ENCODE measurements at regions not wholly inside any gene's neighbourhood (a gene's known extent, or its start where the extent isn't known, plus 50 kb on each side); places are given as distances from the start of the nearest gene placed in this dataset.

GRCh38 chr18:1578505-1578904, 673.8 kb downstream of the ADCYAP1 start:
- TF ChIP-seq CTCF (IDR thresholded peaks at IDR 0.05; ENCODE audit: low read length): no peak
- no peak for TF ChIP-seq EZH2phosphoT487 (IDR thresholded peaks at IDR 0.05; ENCODE audit: low read length)
